Superior temporal gyrus (tissue), 1 donor: ENCODE measurements at regions not wholly inside any gene's neighbourhood (a gene's known extent, or its start where the extent isn't known, plus 50 kb on each side); places are given as distances from the start of the nearest gene placed in this dataset.
"Not testable (repeated sequence)": the region's sequence is repeated elsewhere in the genome, so short reads cannot be mapped to it uniquely, and the experiment has no call there.

Experiments used
- DNase-seq: peaks from one replicate; pipeline ENCODE4 v3.0.0-alpha.2; 2016; ENCODE audit errors: extremely low spot score

DNA sequence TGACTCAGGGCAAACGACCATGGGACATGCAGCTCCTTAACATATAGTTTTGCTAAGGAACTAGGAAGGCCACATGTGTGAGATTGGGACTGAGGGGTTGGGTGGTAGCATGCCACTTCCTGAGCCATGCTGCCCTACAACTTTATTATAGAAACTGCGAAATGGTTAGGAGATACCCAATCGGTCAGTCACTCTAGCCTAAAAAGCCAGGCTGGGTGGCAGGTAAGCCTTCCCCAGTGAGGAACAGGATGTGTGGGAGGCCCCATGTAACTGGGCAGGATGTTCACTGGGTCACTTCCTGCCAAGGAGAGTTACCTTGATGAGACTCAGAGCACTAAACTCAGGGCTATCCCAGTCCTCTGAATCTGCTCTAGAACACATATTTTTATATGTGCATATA lies 123.5 kb downstream of the MAP3K7 start:
- DNase-seq, result no peak

DNA sequence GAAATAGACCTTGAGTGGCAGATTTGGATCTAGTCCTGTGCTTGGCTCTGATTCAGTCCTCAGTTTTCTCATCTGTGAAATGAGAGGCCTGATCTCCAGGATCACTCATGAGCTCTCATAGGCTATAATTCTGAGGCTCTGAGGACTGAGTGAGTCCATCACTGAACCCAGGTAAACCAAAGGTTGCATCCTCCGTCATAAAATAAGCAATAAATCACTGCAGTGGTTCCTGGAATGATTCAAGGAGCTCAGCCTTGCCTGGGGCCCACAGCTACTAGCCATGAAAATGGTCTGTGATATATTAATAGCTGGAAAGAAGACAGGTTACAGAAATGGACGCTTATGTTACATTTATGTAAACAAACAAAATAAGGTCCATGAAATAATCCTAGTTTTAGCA lies 124.8 kb downstream of the MAP3K7 start:
- no peak for DNase-seq

DNA sequence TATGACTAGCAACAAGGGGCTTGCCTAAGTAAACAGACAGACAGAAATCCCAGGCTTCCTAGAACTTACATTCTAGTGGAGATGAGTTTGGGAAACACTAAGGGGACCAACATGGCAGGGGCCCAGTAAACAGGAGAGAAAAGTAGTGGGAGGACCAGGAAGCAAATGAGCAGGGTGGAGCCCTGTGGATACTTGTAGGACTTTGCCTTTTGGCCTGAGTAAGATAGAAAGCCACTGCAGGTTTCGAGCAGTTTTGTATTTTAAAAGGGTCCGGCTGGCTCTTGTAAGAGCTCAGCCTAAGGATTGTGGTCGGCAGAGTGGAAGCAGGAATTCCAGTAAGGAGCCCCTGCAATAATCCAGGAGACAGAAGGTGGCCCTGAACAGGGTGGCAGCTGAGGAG lies 125.5 kb downstream of the MAP3K7 start:
- no peak for DNase-seq

DNA sequence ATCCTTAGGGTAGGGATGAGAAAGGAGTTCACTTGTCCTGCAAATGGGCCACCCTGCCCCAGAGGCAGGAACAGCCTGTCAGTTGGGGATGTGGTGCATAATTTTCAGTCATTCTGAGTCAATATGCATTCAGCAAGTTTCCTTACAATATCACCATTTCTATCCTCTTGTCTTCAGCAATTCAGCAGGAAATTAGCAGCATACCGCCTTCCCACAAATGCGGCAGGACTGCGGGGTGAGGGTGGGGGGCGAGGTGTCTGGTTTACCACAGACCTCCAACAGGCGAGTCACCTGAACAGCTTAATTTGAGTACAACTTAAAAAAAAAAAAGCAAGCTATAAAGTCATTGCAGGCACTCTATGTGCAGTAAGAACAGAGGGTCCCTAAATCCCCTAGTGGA lies 126.8 kb downstream of the MAP3K7 start:
- no peak for DNase-seq

DNA sequence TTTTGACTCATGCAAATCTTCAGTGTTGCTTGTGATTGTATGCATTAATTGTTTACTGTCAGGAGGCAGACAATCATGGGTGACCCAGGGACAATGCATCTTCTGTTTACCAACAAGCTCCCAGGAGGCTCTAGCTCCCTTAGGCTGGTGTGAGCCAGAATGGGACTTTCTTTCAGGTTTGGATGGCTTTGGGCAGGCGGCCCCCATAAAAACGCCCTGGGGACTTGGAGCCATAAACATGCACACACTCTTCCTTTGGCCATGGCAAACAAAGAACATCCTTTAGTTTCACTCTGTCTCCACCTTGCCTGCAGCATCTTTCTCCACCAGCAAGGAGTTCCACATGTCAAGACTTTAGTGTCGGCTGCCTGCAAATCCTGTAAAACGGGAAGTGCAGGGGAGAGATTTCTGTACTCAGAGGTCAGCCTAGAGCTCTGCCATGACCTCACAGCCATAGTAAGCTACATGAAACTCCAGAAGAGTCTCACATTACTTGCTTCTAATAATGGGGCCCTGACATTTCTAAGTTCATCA lies 127.6 kb downstream of the MAP3K7 start:
- no peak for DNase-seq

DNA sequence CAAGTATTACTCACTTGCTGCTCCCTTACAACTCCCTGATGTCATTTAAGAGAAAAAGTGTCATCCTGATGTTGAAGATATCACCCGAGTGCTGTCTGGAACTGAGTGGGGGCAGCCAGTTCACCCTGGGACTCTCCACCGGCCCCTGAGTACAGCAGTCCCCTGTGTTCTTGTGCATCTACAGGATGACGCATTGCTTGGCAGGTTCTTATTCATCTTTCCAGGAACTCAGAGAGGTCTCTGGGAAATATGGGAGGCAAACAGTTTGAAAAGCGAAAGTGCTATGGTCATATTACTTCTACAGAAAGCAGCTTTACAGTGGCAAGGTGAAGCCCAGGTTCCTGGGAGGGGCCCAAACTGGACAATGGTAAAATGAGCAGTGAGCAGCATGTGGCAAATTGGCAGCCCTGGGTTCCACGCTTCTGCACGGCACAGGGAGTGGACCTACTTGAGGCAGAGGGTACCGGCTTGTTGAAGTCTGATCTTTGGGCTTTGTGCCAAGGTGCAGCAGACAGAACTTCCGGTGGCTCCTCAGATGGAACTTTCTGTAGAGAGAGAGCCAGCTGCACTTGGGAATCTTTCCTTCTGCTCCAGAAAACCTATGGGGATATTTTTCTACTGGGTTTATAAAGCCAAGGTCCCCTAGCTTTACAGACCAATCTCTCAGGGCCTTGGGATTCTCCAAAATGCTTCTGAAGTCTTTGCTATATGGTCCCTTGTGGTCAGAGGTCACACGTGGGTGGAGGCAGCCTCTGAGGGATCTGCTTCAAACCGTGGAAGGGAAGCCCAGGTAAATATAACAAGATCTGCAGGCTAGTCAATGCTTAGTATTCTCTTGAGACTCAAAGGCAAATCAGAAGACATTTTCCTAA lies 128.3 kb downstream of the MAP3K7 start:
- no peak for DNase-seq

DNA sequence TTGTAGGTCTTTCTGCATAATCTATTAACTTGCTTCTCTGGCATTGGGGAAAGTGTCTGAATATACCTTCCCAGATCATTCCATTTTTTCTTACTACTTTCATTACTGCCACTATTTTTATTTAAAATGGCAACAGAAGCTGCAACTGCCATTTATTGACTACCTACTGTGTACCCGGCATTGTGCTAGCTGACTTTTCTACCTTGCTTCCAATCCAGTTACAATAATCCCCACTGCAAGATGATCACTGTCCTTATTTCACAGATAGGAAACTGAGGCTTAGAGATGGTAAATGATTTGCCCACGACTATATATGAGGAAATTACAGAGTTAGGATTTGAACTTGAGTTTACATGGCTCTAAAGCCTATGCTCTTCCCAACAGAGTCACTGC lies 129.0 kb downstream of the MAP3K7 start:
- no peak for DNase-seq

DNA sequence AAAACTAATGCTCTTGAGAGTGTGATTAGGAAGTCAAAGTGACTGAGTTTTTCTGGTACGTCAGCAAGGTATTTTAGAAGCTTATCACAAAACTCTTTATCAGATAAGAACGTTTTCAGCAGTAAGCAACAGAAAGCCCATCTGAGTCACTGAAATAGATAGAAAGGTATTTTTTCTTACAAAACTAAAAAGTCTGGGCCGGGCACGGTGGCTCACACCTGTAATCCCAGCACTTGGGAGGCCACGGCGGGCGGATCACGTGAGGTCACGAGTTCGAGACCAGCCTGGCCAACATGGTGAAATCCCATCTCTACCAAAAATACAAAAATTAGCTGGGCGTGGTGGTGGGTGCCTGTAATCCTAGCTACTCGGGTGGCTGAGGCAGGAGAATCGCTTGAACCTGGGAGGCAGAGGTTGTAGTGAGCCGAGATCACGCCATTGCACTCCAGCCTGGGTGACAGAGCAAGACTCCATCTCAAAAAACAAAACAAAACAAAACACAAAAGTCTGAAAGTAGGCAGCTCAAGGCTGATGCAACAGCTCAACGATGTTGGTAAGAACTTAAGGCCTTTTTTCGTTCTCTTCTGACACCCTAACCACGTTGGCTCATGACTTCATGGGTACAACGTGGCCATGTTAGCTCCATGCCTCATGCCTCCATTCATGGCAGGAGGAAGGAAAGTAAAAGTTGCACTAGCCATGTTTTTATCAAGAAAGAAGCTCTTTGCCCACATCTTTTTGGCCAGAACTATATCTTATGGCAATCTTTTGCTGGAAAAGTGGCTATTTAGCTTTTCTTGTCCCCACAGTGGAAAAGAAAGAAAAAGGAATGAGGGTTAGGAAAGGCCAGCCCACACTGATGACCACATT lies 129.6 kb downstream of the MAP3K7 start:
- DNase-seq, result not testable (repeated sequence)

DNA sequence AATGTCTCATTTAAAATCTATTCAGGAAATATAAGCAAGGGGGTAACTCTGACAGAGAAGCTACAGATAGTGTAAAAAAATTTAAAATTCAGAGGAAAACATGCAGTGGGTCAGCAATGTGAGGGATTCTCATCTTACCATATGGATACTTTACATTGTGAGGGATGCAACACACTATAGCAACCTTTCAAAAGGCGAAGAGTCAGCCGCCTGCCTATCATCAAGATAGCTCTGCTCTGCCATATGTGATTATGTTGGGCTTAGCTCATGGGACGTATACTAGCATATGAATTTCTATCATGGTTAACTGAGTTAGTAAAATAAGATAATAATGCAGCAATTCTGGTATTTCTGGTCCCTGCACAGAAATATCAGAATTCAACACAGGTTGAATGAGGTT lies 130.9 kb downstream of the MAP3K7 start:
- DNase-seq, result no peak

DNA sequence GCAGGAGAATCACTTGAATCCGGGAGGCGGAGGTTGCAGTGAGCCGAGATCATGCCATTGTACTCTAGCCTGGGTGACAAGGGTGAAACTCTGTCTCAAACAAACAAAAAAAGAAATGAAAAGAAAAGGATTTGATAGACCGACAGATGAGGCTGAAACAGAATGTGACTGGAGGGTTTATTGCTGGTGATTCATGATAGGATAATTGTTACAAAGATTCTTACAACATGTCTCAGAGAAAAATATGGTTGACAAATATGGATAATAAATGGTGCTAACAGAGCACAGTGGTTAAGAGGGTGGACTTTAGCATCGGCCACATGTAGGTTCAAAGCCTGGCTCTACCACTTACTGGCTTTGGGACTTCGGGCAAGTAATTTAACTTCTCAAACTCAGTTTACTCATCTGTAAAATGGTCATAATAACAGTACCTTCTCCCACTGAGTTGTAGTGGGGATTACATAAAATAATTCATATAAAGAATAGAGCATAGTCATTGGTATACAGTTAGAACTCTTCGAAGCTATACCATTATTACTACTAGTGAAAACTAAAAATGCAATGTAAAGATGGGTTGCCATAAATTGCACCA lies 131.9 kb downstream of the MAP3K7 start:
- DNase-seq, result no peak

DNA sequence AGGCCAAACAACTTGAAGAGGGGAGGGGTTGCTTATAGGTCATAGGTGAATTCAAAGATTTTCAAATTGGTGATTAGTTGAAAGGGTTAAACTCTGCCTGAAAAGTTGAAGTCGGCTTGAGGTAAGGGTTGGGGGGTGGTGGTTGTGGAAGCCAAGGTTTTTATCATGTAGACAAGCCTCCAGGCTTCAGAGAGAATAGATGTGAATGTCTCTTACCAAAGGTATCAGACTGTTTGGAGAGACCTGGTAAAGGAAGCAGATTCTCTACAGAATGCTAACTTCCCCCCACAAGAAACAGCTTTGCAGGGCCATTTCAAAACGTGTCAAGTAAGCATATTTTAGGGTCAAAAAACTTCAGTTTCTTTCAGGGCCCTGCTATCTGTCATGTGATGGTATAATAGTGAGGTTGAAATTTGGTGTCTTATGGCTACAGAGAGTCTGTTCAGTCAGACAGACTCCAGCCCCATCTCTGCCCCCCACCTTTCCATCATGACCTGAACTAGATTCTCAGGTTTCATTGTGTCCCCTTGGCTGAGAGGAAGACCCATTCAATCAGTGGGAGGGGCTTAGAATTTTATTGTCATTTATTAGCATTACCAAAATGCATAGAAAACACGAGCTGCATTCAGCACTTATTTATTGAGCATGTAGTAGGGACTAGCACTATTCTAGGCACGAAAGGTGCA lies 136.5 kb downstream of the MAP3K7 start:
- DNase-seq, result no peak

DNA sequence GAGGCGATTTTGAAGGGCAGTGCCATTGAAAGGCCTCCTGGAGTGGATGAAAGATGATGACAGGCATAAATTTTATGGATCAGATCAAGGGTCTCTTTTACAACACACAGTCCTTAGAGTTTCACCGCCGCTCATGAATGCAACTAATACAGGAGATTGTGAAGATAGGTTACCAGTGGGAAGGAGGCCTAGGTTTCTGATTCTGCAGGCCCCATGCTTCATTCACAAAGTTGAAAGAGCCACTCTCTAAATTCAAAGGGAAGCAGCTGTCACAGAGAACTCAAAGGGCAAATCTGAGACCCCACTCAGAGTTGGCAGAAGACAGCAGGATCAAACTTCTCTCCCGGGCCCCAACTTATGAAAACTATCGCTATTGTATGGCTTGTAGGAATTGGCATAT lies 137.6 kb downstream of the MAP3K7 start:
- DNase-seq, result no peak

DNA sequence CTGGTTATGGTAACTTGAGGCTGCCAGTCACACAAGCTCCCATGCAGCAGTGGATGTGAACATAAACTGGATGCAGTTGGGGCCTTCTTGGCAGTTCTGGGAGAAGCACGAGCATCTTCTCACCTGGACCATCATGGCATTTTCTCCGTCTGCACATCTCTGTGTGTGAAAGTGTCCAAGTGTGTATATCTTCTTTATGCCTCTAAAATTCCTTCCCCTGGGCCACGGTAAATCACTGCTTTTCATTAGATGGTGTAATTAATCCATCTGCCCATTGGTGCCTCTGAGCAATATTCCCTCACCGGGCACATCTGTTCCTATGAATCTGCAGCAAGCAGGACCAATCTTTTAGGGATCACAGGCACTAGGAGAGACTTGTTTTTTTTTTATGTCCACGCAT lies 138.0 kb downstream of the MAP3K7 start:
- no peak for DNase-seq

DNA sequence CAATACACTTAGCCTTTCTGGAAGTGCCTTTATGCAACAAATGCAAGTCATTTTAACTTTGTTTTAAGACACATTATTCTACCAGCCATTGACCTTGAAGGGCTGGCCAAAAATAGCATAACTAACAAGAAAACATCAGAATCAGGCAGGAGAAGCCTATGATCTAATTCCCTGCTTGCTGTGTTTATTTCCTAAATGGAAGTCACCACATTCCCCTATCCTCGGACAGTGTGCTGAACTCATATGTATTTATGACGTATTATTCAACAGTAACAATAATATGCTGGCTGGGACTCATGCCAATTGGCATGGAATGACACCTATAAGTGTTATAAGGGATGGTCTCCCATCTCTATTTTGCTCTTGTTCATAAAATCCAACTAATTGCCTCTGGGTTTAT lies 140.7 kb downstream of the MAP3K7 start:
- no peak for DNase-seq

DNA sequence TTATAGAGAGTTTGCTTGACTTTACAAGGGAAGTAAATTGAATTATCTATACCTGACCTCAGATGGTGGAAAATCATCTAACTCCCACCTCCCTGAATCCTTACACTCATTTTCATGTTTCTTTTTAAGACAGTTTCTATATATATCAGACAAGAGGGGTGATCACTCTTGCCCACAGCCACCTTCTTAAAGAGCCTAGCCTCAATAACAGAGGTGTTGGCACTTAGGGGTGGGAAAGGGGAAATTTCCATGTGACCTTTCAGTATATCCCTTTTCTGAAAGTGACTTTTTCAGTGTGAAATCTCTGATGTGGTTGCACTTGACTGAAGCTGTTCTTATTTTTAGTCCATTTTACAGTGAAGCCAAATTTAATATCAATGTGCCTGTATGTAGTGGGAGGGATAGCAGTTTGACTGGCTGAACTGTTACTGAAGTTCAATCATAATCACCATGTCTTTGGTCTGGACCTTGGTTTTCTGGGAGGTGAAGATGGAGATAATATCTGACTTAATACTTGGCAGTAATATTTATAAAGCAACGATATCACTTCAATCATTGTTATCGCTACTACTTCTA lies 141.3 kb downstream of the MAP3K7 start:
- no peak for DNase-seq

DNA sequence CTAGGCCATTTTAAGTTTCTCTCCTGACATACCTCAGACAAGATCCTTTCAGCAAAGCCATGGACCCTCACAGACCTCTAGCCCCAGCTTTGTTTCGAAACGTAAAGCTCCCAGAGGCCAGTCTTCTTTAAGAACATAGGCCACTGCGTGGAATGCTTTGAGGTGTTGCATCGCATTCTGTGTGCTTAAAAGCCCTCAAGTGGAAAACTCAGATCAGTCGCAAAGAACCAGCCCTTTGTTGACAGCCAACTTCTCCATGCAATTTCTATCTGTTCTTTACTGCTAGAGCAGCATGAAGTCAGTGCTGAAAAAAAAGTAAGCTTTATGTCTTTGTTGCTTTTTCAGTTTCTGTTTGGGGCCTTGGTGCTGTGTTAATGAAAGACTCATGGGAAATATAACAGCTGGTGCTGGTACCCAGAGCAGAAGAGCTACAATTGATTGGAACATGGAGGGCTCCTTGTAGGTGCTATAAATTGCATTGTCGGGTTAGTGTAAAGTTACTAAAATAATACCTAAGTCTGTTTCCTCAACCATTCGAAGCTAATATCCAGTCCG lies 142.6 kb downstream of the MAP3K7 start:
- no peak for DNase-seq

DNA sequence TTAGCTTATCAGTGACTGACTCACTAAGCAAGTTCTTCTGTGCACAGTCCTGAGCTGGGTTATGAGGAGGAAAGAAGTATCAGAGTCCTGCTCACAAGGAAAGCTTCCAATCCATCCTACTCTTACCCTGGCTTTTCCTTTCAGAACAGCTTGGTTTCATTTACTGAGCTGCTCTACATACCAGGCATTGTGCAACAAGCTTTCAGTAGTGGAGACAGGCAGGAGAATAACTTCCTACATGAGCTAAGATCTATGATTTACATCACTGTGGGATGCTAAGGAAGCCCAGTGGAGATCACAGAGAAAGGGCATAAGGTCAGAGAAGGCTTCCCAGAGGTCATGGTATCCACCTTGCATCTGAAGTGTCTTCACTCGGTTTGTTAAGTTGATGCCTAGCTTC lies 144.5 kb downstream of the MAP3K7 start:
- no peak for DNase-seq

DNA sequence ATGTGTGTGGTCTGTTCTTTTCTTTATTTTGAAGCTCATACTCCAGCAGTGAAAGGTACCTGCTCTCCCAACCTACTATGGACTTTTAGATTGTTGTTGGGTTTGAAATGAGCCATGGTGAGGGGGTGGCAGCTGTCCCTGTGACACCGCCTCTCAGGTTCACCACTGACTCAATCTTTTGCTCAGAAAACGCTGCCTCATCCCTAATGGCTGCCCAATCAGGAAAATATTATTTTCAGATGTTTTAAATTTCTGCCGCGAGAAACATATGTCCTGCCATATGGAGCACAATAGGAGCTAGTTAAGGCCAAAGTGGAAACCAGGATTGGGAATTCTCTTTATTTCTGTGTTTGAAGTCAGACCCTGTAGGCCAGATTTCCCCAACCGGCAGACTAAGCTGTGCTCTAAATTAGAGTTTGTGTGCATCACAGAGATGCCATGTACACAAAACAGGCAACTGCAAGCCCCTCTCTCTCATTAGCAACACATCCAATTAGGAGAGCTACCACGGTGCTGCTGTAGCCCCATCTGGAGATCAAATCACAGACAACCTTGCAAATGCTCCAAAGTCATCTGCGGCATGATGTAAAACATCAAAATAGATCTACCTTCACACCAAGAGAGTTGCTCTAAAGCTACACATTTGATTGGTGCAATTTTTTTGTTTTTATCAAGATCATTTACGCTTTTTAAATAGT lies 144.1 kb upstream of the BACH2 start:
- DNase-seq, result no peak

DNA sequence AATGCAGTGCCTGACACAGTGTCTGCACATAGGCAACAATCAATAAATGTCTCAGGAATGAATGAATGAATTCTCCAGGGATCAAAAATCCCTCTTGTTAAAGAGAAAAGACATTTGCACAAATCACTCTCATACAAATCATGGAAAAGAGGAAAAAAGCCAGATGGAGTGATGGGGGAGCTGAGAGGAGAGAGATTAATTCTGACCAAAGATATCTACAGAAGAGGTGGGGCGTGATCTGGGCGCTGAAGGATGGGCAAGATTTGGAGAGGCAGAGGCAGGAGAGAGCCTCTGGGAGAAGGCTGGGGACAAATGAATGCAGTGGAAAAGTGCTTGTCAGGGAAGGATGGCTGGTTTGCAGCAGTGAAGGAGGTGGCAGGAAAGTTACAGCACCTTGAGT lies 142.9 kb upstream of the BACH2 start:
- no peak for DNase-seq

DNA sequence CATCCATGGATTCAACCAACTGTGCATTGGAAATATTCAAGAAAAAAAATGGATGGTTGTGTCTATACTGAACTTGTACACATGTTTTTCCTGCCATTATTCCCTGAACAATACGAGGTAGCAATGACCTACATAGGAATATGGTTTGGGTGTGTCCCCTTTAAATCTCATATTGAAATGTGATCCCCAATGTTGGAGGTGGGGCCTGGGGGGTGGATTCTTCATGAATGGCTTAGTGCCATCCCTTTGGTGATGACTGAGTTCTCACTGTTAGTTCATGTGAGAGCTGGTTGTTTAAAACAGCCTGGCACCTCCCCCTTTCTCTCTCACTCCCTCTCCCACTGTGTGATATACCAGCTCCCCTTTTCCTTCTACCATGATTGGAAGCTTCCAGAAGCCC lies 139.8 kb upstream of the BACH2 start:
- no peak for DNase-seq
